GM19455 (cell line): ENCODE measurements at regions not wholly inside any gene's neighbourhood (a gene's known extent, or its start where the extent isn't known, plus 50 kb on each side); places are given as distances from the start of the nearest gene placed in this dataset.
"Not testable (repeated sequence)": the region's sequence is repeated elsewhere in the genome, so short reads cannot be mapped to it uniquely, and the experiment has no call there.

ENCODE experiments used
- ATAC-seq: cut with Tn5 transposase; IDR thresholded peaks from one replicate; pipeline ENCODE4 v1.9.1; 2021; ENCODE audit not compliant: unreplicated experiment

DNA sequence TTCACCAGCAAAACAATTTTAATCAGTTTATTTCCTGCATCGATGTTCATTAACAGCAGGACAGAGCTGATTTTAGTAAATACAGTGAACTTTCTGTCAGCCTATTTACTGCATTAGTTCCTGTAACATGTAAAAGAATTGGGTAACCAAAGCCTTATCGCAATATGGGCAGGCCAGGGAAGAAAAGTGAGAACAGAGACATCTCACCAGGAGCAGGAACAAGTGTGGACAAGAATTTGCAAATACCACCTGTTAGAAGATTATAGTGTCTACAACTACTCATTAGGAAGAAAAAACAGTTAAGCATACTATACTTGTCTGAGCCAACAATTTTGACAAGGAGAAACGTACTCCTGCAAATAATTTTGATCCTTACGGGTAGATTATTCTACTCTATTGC is 1293.9 kb downstream of the PLA2G4A start:
- no peak for ATAC-seq

DNA sequence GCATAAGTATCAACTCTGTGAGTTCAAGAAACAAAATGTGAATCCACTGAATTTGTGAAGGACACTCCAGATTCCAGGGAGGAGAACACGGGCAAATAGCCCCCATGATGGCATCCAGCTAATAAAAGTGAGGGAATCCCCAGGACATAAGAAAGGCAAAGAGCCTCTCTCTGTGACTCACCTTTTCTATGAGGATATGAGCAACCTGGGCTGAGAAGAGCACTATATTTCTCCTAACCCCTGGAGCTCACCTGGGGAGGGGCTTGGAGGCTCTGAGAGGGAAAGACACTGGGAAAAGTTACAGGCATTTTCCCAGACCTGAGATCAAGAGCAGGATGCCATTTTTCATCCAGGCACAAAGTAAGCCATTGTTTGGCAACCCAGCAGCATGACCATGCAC is 1298.8 kb downstream of the PLA2G4A start:
- no peak for ATAC-seq

DNA sequence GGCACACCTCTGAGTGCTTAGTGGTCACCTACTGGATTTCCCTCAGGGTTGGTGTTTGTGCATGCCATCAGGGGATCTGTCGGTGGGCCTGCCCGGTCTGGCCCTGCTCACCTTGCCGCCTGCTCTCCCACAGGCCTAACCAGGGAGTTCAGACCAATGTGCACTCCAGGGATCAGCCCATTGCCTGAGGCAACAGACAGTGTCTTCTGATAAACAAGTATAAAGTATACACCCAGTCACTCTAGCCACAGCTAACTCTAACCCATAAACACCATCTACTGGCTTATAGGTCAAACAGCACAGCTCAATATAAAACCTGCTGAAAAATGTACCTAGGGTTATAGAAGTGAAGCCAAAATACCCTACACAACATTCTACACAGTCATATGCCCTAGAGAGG is 1300.0 kb downstream of the PLA2G4A start:
- no peak for ATAC-seq

DNA sequence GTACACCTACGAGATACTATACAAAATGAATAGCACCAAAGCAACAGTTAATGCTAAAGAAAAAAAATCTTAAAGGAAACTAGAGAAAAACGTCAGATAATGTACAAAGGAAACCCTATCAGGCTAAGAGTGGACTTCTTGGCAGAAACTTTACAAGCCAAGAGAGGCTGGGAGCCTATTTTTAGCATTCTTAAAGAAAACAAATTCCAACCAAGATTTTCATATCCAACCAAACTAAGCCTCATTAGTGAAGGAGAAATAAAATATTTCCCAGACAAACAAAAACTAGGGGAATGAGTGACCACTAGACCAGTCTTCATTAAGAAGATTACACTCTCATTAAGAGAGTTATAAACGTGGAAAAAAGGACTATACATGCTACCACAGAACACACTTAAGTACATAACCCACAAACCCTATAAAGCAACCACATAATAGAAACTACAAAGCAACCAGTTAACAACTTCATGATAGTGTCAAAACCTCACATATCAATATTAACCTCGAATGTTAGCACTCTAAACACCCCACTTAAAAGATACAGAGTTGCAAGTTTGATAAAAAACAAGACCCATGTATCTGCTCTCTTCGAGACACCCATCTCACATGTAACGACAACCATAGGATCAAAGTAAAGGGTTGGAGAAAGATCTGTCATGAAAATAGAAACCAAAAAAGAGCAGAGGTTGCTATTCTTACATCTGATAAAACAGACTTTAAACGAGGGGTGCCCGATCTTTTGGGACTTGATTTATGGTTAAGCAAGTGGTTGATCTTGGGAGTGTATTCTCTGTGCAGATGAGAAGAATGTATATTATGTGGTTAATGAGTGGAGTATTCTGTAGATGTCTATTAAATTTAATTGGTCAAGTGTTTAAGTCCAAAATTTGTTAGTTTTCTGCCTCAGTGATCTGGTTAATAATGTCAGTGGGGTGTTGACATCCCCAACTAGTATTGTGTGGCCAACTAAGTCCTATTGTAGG is 1301.4 kb downstream of the PLA2G4A start:
- ATAC-seq: no peak

DNA sequence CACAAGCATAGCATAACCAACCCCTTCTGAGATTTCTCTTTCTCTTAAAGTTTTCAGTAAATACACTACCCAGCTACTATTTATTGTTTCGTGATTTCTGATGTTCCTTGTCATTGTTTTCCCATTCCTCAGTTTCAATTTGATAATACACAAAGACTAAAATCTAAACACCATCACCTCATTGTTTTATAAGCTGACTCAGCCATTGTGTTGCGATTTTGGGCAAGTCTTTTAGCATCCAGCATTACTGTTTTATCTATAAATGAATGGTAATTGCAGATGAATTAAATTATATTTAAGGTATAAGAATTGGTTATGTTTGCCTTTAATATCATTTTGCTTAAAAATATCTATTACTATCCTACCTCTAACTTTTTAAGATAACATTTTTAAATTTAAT is 1308.5 kb downstream of the PLA2G4A start:
- no peak for ATAC-seq

DNA sequence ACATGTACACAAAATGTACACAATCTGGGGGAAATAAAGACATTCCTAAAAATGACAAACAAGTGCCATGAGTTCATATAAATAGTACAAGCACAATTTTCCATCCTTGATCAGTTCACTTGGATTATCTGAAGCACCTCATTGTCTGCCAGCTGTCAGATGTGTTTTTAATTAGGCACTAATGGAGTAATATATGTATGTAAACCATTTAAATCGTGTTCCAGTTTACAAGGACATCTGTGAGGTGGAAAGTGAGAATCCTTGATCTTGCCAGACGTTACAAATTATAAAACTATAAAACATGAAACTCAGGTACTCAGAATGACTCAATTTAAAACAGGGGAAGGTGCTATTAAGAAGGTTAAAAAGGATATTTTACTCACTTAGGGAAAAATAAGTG is 1312.2 kb downstream of the PLA2G4A start:
- no peak for ATAC-seq

DNA sequence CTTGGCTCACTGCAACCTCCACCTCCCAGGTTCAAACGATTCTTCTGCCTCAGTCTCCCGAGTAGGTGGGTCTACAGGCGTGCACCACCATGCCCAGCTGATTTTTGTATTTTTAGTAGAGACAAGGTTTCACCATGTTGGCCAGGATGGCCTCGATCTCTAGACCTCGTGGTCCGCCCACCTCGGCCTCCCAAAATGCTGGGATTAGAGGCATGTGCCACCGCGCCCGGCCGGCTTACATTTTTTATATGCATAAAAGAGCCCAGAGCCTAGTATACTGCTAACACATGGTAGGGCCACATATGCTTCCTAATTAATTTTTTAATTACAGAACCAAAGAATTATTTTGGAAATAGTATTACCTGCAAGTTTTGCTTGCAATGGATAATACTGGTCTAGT is 1325.4 kb downstream of the PLA2G4A start:
- ATAC-seq: no peak

DNA sequence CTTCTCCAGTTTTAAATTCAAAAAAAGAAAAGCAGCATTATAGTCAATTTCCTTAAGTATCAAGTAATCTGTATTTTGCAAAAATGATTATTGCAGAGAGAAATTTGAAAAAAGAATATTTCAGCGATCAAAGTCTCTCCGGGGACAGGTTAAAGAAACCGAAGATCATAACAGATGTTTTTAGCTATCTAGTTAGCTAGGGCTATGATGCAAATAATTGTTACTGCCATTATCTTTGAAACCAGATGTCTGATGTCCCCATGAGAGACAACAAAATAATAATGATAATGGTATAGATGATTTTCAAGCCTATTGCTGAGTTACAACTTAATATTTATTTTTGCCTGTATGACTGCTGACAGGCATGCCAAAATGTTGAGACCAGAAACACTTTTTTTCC is 1326.0 kb downstream of the PLA2G4A start:
- ATAC-seq: no peak

DNA sequence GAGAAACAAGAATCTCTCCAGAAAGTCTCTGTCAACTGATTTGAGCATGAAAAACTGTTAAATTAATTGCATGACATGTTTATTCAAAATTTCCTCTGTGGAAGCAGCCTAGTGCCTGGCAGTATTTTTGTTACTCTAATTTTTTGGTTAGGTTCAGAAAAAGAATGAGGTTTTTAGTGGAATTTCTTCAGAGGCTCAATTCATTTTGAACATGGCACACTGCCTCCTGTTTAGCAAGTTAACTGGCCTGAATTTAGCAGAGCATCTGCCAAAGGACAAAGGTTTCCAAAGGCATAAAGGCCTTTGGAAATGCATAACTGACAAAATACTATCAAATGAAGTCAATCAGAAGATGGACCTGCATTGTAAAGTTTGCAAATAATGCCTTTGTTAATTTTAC is 1326.5 kb downstream of the PLA2G4A start:
- ATAC-seq: no peak

DNA sequence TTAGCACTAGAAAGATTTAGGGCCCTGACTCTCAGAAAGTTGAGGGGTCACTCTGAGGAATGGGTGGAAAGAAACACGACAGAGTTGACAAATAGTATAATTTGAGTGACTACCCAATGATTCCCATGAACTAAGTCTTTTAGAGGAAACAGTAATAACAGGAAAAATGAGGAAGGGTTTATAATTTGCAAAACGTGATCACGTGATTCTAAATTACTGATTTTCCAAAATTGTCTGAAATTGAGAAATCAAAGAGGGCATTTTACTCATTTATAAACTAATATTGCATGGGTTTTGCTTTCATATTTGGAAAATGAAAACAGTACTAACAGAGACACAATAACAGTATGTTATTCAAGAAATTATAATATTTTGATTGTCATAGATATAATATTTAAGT is 1335.7 kb downstream of the PLA2G4A start:
- no peak for ATAC-seq

DNA sequence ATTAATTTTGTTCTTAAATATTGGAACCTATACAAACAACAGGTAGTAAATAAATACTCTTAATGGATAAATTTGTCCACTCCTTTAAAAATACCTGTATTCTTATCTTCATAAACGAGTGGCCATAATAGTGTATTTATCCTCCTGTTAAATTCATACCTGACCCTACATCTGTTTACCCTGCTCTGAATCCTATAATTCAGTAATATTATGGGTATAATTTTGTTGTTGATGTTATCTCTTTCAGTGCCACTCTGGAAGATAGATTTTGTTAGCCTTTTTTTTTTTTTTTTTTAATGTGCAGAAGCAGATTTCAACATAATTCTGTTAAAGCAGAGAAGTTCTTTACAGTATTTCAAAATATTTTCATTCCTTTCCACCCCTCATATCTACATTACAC is 1337.9 kb downstream of the PLA2G4A start:
- no peak for ATAC-seq

DNA sequence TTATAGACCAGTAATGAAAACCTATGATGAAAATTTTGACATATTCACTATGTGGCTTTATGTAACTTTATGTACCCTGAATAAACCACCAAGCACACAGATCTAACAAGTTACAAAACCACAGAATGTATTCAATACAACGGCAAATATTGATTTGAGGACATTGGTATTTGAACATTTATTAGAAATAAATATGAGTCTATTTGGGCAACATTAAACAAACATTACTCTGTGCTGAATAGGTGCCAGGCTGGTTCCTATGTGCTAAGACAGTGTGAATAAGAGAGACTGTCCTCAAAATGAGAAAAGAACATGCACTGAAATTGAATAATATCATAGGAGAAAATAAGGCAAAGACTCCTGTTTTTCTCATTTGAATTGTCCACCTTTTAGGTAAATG is 1341.2 kb downstream of the PLA2G4A start:
- no peak for ATAC-seq

DNA sequence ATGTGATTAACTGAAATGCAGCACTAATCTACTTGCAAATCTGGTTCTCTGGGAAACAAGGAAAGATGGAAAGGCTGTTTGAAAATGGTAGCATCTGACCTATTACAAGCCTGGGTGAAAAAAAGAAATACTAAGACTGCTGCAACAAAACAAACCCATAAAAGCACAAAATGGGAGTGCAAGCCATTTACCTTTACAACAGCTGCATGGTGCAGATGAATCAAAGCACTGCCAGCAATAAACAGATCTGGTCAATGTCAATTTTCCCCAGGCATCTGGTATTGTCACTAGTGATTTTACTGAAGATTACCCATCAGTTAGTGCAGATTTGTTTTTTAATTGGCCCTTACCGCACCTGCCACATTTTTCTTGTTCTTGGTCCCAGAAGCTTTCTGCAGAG is 1341.7 kb downstream of the PLA2G4A start:
- ATAC-seq: no peak

DNA sequence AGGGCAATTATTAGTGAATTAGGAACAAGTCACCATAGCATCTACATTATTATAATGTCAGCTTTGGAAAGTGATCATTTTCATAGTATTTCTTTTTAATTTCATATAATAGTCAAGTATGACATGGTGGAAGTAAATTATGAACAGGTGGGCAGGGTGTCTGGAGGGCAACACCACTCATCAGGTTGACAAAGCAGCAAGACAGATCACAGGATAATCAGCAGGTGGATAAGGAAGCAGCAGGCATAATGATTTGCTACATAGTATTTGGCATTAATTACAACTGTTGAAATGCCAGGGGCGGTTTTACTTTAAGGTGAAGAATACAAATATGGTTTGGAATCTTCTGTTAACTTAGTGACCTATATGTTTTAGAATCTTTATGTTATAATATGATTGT is 1342.2 kb downstream of the PLA2G4A start:
- ATAC-seq: no peak

DNA sequence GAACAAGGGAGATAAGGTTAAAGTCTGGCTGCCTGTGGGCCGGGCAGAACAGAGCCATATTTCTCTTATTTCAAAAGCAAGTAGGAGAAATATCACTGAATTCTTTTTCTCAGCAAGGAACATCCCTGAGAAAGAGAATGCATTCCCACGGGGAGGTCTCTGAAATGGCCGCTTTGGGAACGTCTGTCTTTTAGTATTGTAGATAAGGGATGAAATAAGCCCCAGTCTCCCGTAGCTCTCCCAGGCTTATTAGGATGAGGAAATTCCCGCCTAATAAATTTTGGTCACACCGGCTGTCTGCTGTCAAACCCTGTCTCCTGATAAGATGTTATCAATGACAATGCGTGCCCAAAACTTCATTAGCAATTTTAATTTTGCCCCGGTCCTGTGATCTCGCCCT is 1353.3 kb downstream of the PLA2G4A start:
- not testable (repeated sequence) for ATAC-seq

DNA sequence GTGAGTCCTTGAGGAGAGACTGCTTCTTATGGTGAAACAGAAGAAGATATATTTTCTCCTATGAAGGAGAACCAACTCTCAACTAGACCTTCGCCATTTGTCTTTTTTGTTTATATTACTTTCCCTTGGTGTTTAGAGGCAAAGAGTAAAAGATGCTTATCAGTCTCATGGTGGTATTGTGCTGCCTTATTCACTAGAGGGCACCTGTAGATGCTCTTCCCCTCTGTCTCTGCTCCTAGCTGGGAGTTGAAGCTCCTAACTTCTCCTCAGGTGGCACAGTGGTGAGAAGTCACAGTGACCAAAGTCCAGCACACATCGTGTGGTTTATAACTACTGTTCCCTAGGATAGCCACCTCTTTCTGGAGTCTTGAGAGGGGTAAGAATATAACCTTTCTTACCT is 1359.6 kb downstream of the PLA2G4A start:
- ATAC-seq: no peak

DNA sequence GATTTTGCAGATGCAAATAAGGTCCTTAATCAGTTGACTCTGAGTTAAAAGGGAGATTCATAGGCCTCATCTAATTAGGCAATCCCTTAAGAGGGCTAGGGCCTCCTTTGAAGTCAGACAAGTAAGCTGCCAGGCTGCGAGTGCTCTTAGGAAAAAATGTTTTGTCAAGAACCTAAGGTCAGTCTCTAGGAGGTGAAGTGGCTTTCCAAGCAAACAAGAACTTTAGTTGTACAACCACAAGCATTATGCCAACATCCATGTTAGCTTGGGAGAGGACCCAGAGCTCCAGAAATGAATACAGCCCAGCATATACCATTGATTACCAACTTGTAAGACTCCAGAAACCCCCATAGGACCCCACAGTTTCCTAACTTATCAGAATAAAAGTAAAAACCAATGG is 1366.2 kb downstream of the PLA2G4A start:
- ATAC-seq: no peak

DNA sequence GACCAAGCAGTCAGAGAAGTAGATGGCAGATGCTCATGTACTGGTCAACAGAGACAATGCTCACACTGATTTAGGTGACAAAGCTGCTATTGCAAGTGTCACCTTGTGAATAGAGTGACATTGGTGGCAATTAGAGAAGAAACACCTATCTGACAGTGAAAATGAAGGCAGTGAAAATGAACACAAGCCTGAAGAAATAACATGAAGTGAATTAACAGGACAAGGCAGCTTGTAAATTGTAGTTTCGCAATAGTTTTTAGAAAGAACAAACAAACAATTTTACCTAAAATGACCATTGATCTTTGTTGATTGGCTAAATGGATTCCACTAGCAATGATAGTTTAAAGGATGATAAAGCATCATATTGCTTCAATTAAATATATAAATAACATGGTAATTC is 1389.5 kb downstream of the PLA2G4A start:
- no peak for ATAC-seq

DNA sequence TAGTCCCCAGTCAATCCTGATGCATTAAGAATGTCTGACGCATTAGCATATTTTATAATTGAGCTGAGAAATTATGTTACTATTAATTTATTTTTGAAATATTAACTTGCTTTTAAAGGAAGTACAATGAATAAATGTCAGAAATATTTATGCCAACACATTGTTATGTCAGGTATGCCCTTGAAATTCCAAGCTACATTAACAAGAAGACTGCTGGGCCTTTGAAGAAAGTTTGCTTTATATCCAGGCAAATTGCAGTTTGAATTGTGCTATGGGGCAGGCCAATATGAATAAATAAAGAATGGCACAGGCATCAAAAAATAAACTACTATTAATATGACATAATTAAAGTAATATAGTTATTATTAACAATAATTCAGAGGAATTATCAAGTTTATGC is 1391.3 kb downstream of the PLA2G4A start:
- ATAC-seq: no peak

DNA sequence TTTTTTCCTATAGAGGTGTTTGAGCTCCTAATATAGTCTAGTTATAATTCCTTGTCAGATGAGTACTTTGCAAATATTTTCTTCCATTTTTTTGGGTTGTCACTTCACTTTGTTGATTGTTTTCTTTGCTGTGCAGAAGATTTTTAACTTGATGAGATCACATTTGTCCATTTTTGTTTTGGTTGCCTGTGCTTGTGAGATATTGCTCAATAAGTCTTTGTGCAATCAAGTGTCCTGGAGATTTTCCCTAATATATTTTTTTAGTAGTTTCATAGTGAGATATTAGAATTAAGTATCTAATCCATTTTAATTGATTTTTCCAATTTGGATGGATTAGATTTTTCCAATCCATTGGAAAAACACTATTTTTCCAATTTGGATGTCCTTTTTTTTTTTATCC is 1395.5 kb downstream of the PLA2G4A start:
- ATAC-seq: no peak

DNA sequence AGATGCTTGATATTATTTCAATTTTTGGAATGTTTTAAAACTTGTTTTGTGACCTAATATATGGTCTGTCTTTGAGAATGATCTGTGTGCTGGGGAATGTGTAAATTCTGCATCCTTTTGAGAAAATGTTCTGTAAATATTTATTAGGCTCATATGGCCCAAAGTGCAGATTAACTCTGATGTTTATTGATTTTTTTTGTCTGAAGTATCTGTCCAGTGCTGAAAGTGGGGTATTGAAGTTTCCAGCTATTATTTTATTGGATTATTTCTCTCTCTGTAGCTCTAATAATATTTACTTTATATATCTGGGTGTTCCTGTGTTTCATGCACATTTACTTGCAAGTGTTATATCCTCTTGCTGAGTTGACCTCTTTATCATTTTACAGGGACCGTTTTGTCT is 1397.2 kb downstream of the PLA2G4A start:
- no peak for ATAC-seq

DNA sequence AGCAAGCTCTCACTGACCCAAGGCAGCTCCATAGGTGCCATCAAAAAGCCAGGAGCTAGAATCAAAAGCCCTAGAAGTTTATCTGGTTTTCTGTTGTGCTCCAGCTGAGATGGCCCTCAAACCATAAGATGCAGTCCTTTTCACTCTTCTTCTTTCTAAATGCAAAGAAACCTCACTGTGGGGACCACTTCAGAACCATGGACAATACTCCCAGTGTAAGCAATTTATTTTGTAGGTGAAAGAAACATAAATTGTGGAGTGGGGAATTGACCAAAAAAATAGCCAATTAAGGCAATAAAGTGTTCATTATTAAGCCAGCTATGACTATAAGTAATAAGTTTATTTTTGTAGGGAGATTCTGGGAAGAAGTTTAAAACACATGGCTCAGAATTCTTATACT is 1399.9 kb downstream of the PLA2G4A start:
- ATAC-seq: no peak
